Esophagus muscularis mucosa (tissue), 4 donors: ENCODE measurements at regions not wholly inside any gene's neighbourhood (a gene's known extent, or its start where the extent isn't known, plus 50 kb on each side); places are given as distances from the start of the nearest gene placed in this dataset.

Experiments used
- CTCF ChIP-seq, 3 experiments: fragments of 200-600 bp in 2 of 3; fragments of 450-650 bp in 1 of 3; sonication (generic) in 2 of 3; IDR thresholded peaks; one replicate each; pipeline ENCODE4 v1.5.1; 2017 to 2019; ENCODE audit warnings: antibody characterized with exemption in 3 of 3, mild to moderate bottlenecking in 2 of 3, moderate library complexity in 1 of 3
- EP300 ChIP-seq: sonication (generic); formaldehyde crosslinking; IDR thresholded peaks from one replicate; pipeline ENCODE4 v1.6.1; 2017; ENCODE audit warnings: antibody characterized with exemption
- POLR2A ChIP-seq: fragments of 450-650 bp; IDR thresholded peaks from one replicate; pipeline ENCODE4 v1.6.1; 2017; ENCODE audit warnings: antibody characterized with exemption, moderate library complexity, mild to moderate bottlenecking, low read depth

GRCh38 chr7:33706771-33707200 is 198.6 kb upstream of the BMPER start:
- TF ChIP-seq CTCF (IDR thresholded peaks at IDR 0.05) (no peak), POLR2A (no peak), EP300 (no peak)
